GM19025 (cell line): ENCODE measurements at regions not wholly inside any gene's neighbourhood (a gene's known extent, or its start where the extent isn't known, plus 50 kb on each side); places are given as distances from the start of the nearest gene placed in this dataset.

Experiments used
- ATAC-seq: cut with Tn5 transposase; IDR thresholded peaks from one replicate; pipeline ENCODE4 v1.9.1; 2021; ENCODE audit warnings: mild to moderate bottlenecking, low read depth, moderate library complexity; ENCODE audit not compliant: unreplicated experiment

- ATAC-seq, result no peak
These were observed 59.5 kb upstream of the CDKN3 start for GRCh38 chr14:54337314-54337713.

DNA sequence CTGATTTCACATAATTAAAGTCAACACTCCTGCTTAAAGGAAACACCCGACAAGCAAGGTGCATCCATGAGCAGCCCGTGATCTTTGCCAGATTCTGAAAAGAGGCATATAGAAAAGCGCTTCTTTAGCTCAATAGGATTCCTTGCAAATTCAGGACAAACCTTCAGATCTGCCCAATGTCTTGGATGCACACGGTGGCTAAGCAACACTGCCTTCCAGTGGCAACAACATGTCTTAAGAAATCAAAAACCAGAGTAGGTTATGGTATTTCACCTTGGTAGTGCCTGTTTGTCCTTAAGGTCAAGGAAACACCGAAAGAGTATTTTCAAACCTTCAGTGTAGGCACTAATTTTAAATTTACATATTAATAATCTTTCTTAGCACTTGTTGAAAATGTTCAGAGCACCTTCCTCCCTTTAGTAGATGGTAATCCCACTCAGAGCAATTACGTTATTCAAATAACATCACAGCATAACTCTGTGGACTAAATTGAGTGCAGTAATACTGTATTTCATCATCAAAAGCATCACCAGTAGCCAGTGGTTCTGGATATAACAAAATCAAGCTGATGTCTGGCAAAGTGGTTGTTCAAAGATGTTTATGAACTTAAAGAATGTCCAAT is 58.0 kb upstream of the CDKN3 start:
- no peak for ATAC-seq

DNA sequence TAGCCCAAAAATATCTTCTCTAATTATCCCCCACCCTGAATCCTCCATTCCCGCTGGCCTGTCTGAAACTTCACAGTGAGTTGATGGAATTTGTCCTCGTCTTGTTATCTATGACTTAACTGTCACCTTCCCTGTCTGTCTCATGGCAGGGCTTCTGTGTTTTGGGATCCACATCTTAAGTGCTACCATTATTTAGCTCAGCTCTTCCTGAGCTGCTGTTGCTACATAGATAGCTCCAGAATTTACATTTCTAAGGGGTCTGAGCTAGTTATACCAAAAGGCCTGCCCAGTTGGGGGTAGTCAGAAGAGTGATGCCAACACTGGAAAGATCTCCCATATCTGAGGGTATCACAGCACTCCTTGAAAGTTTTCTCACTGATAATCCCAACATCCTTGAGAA is 57.0 kb upstream of the CDKN3 start:
- ATAC-seq, result no peak

- no peak for ATAC-seq
These were observed 54.0 kb upstream of the CDKN3 start for GRCh38 chr14:54342806-54343205.

GRCh38 chr14:54343272-54344121 is 53.3 kb upstream of the CDKN3 start:
- ATAC-seq, result no peak

DNA sequence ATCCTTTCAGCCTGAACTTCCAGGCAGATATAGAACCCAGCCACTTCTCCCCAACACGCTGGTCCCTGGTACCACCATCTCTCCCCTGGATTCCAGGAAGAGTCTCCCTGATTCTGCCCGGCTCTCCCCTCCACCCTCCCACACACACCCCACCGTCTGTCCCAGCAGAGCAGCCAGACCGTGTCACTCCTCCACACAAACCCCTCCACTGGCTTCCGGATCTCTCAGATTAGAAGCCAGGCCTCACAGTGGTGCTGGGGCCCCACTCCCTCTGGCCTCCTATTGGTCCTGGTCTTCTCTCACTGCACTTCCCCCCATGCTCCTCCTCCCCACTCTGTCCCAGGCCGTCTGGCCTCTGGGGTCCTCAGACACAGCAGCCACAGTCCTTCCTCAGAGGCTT is 52.4 kb upstream of the CDKN3 start:
- ATAC-seq, result no peak

DNA sequence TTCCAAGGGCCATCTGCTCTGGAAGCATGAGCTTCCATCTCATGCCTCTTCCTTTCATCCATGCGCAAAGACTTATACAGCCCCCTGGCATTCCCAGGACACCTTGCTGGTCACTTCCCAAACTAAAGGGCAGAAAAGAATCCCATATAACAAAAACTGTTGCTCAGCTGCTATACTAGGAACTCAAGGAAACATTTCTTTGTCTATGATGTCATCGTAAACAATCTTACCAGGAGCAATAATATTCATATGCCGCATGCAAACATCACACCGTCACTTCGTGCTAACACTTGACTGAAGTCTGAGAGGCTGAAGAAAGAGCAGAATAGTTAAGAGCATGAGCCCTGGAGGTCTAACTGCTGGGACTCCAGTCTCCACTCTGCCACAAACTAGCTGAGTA is 50.5 kb upstream of the CDKN3 start:
- no peak for ATAC-seq
